ENCODE measurements at regions not wholly inside any gene's neighbourhood (a gene's known extent, or its start where the extent isn't known, plus 50 kb on each side); places are given as distances from the start of the nearest gene placed in this dataset.
"Not testable (repeated sequence)": the region's sequence is repeated elsewhere in the genome, so short reads cannot be mapped to it uniquely, and the experiment has no call there.

- not testable (repeated sequence) for DNase-seq
Observed at GRCh38 chr4:56134834-56135233, 186.1 kb downstream of the CEP135 start.

- DNase-seq, result no peak
Observed at GRCh38 chr4:56134266-56134665, 185.5 kb downstream of the CEP135 start.

GRCh38 chr4:56132835-56133234, 184.1 kb downstream of the CEP135 start:
- no peak for DNase-seq

GRCh38 chr4:56132188-56132587, 183.4 kb downstream of the CEP135 start:
- DNase-seq, result not testable (repeated sequence)

GRCh38 chr4:56130606-56131155, 181.9 kb downstream of the CEP135 start:
- no peak for DNase-seq

GRCh38 chr4:56129431-56129861, 180.7 kb downstream of the CEP135 start:
- DNase-seq, result no peak

GRCh38 chr4:56128213-56128612, 179.5 kb downstream of the CEP135 start:
- no peak for DNase-seq

GRCh38 chr4:56127716-56128115, 179.0 kb downstream of the CEP135 start:
- no peak for DNase-seq

GRCh38 chr4:56123547-56123946, 174.8 kb downstream of the CEP135 start:
- DNase-seq, result no peak

- no peak for DNase-seq
Observed at GRCh38 chr4:56123051-56123450, 174.3 kb downstream of the CEP135 start.

- DNase-seq, result no peak
Observed at GRCh38 chr4:56118845-56119244, 170.1 kb downstream of the CEP135 start.

GRCh38 chr4:56118055-56118454, 169.3 kb downstream of the CEP135 start:
- no peak for DNase-seq

- no peak for DNase-seq
Observed at GRCh38 chr4:56115898-56116297, 167.2 kb downstream of the CEP135 start.

GRCh38 chr4:56112377-56112776, 163.6 kb downstream of the CEP135 start:
- no peak for DNase-seq

GRCh38 chr4:56106180-56107147, 157.7 kb downstream of the CEP135 start:
- no peak for DNase-seq

- no peak for DNase-seq
Observed at GRCh38 chr4:56104188-56104587, 155.4 kb downstream of the CEP135 start.

GRCh38 chr4:56102601-56103000, 153.9 kb downstream of the CEP135 start:
- no peak for DNase-seq

GRCh38 chr4:56099378-56099786, 150.6 kb downstream of the CEP135 start:
- DNase-seq, result peak; percentile 10

GRCh38 chr4:56093576-56093975, 144.8 kb downstream of the CEP135 start:
- DNase-seq, result no peak

- DNase-seq, result no peak
Observed at GRCh38 chr4:56092540-56092939, 143.8 kb downstream of the CEP135 start.

- DNase-seq, result no peak
Observed at GRCh38 chr4:56086561-56086960, 137.8 kb downstream of the CEP135 start.

- DNase-seq, result no peak
Observed at GRCh38 chr4:56086073-56086541, 137.4 kb downstream of the CEP135 start.

GRCh38 chr4:56085275-56085674, 136.5 kb downstream of the CEP135 start:
- no peak for DNase-seq

- DNase-seq, result no peak
Observed at GRCh38 chr4:56084851-56085250, 136.1 kb downstream of the CEP135 start.
